ENCODE measurements at regions not wholly inside any gene's neighbourhood (a gene's known extent, or its start where the extent isn't known, plus 50 kb on each side); places are given as distances from the start of the nearest gene placed in this dataset.

- DNase-seq (ENCODE audit: low read depth) = no peak
- no peak overlapping the region for H3K4me3 ChIP-seq (ENCODE audit: low read depth, low read length)
- TF ChIP-seq CTCF (IDR thresholded peaks at IDR 0.05; ENCODE audit: low read depth, low read length, missing control alignments) = no peak
- in situ Hi-C loops (cut with HindIII; ENCODE audit: low sequenced_read_pairs) = no loop called here
Measured at GRCh38 chr11:23959462-23959861, 537.4 kb upstream of the LUZP2 start.

GRCh38 chr11:23961503-23962338 lies 535.1 kb upstream of the LUZP2 start:
- no peak for DNase-seq (ENCODE audit: low read depth)
- TF ChIP-seq CTCF (IDR thresholded peaks at IDR 0.05; ENCODE audit: low read depth, low read length, missing control alignments) = no peak
- in situ Hi-C loops (cut with HindIII; ENCODE audit: low sequenced_read_pairs) = no loop called here

GRCh38 chr11:23973244-23973643 lies 523.6 kb upstream of the LUZP2 start:
- H3K4me3 ChIP-seq (ENCODE audit: low read depth, low read length) = no peak overlapping the region
- DNase-seq (ENCODE audit: low read depth) = no peak
- TF ChIP-seq CTCF (IDR thresholded peaks at IDR 0.05; ENCODE audit: low read depth, low read length, missing control alignments) = no peak
- in situ Hi-C loops (cut with HindIII; ENCODE audit: low sequenced_read_pairs) = no loop called here

More at GRCh38 chr11:23961503-23962338, 535.1 kb upstream of the LUZP2 start:
- H3K4me3 ChIP-seq (ENCODE audit: low read depth, low read length) = no peak overlapping the region

- no peak for TF ChIP-seq CTCF (IDR thresholded peaks at IDR 0.05; ENCODE audit: low read depth, low read length, missing control alignments)
- no peak overlapping the region for H3K4me3 ChIP-seq (ENCODE audit: low read depth, low read length)
- no peak for DNase-seq (ENCODE audit: low read depth)
- in situ Hi-C loops (cut with HindIII; ENCODE audit: low sequenced_read_pairs) = no loop called here
Measured at GRCh38 chr11:23974051-23974450, 522.8 kb upstream of the LUZP2 start.

- no peak overlapping the region for H3K4me3 ChIP-seq (ENCODE audit: low read depth, low read length)
- DNase-seq (ENCODE audit: low read depth) = no peak
- TF ChIP-seq CTCF (IDR thresholded peaks at IDR 0.05; ENCODE audit: low read depth, low read length, missing control alignments) = no peak
- in situ Hi-C loops (cut with HindIII; ENCODE audit: low sequenced_read_pairs) = no loop called here
Measured at GRCh38 chr11:23974601-23975000, 522.3 kb upstream of the LUZP2 start.

- no peak for TF ChIP-seq CTCF (IDR thresholded peaks at IDR 0.05; ENCODE audit: low read depth, low read length, missing control alignments)
- DNase-seq (ENCODE audit: low read depth) = no peak
- in situ Hi-C loops (cut with HindIII; ENCODE audit: low sequenced_read_pairs) = no loop called here
Measured at GRCh38 chr11:23976426-23976825, 520.4 kb upstream of the LUZP2 start.

More at GRCh38 chr11:23976426-23976825, 520.4 kb upstream of the LUZP2 start:
- H3K4me3 ChIP-seq (ENCODE audit: low read depth, low read length) = no peak overlapping the region
